ENCODE measurements at regions not wholly inside any gene's neighbourhood (a gene's known extent, or its start where the extent isn't known, plus 50 kb on each side); places are given as distances from the start of the nearest gene placed in this dataset.
"Not testable (repeated sequence)": the region's sequence is repeated elsewhere in the genome, so short reads cannot be mapped to it uniquely, and the experiment has no call there.

DNA sequence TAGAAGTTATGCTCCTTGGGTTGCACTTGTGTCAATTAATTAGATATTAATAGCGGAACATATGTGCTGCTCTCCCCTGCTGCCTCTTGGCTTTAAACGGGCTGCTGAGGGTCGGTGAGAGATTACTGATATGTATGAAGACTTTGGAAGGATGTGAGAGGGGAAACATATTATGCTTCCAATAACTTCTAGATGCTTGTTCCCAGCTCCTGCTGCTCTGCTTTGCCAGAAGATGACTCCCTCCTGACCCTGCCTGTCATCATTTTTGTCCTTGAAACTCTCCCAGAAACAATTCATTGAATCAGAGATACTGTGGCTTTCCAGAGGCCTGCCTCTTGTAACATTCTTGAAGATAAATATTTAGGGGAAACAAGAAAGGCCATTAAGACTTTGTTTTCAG lies 300.1 kb upstream of the STXBP6 start:
- Histone ChIP-seq H3K27me3 (ENCODE audit: control insufficient read depth, insufficient read depth, low read length) (no peaks in the 10 kb centered on the region), H3K9me3 (ENCODE audit: control insufficient read depth, insufficient read depth, low read length) (0 out of 2 replicates have a peak, but pooled peaks cover under 1% of the 10 kb centered on the region), H3K27ac (ENCODE audit: low read depth, low read length) (no peak overlapping the region), H3K36me3 (ENCODE audit: control insufficient read depth, insufficient read depth, low read length) (no peaks in the 10 kb centered on the region), H3K4me3 (ENCODE audit: low read depth, low read length) (no peak overlapping the region), H3K4me1 (ENCODE audit: control insufficient read depth, insufficient read depth, low read length) (no peaks in the 10 kb centered on the region), H3K9ac (ENCODE audit: low read depth, low read length) (no peak overlapping the region)

GRCh38 chr14:25349269-25349668 lies 299.3 kb upstream of the STXBP6 start:
- H3K36me3 ChIP-seq (ENCODE audit: control insufficient read depth, insufficient read depth, low read length) = no peaks in the 10 kb centered on the region
- no peak overlapping the region for H3K4me3 ChIP-seq (ENCODE audit: low read depth, low read length)
- no peaks in the 10 kb centered on the region for H3K4me1 ChIP-seq (ENCODE audit: control insufficient read depth, insufficient read depth, low read length)
- H3K9ac ChIP-seq (ENCODE audit: low read depth, low read length) = no peak overlapping the region
- peaks cover 6% of the 10 kb centered on the region; the same call in 1 of the 2 replicates for H3K9me3 ChIP-seq (ENCODE audit: control insufficient read depth, insufficient read depth, low read length)
- H3K27me3 ChIP-seq (ENCODE audit: control insufficient read depth, insufficient read depth, low read length) = no peaks in the 10 kb centered on the region
- no peak overlapping the region for H3K27ac ChIP-seq (ENCODE audit: low read depth, low read length)

GRCh38 chr14:25340882-25341281 lies 290.9 kb upstream of the STXBP6 start:
- Histone ChIP-seq H3K9me3 (ENCODE audit: control insufficient read depth, insufficient read depth, low read length) (peaks cover 24% of the 10 kb centered on the region), H3K9ac (ENCODE audit: low read depth, low read length) (no peak overlapping the region), H3K4me1 (ENCODE audit: control insufficient read depth, insufficient read depth, low read length) (no peaks in the 10 kb centered on the region), H3K36me3 (ENCODE audit: control insufficient read depth, insufficient read depth, low read length) (no peaks in the 10 kb centered on the region), H3K27ac (ENCODE audit: low read depth, low read length) (no peak overlapping the region), H3K4me3 (ENCODE audit: low read depth, low read length) (no peak overlapping the region), H3K27me3 (ENCODE audit: control insufficient read depth, insufficient read depth, low read length) (no peaks in the 10 kb centered on the region)

DNA sequence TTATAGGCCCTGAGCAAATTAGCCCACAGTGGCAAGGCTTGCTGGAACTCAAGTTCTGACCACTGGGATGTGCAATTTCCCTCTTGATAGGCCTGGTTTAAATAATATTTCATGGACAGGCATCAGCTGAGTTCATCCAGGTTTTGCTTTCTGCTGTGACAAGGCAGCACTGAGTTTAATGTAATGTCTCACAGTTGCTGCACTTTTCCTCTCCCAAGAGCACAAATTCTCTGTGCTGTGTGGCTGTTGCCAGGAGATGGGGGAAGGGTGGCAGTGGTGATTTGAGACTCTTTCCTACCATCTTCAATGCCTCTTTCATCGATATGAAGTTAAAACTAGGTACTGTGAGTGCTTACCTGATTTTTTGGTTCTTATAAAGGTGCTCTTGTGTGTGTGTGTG lies 272.8 kb upstream of the STXBP6 start:
- Histone ChIP-seq H3K9ac (ENCODE audit: low read depth, low read length) (no peak overlapping the region), H3K9me3 (ENCODE audit: control insufficient read depth, insufficient read depth, low read length) (no peaks in the 10 kb centered on the region), H3K27ac (ENCODE audit: low read depth, low read length) (no peak overlapping the region)

DNA sequence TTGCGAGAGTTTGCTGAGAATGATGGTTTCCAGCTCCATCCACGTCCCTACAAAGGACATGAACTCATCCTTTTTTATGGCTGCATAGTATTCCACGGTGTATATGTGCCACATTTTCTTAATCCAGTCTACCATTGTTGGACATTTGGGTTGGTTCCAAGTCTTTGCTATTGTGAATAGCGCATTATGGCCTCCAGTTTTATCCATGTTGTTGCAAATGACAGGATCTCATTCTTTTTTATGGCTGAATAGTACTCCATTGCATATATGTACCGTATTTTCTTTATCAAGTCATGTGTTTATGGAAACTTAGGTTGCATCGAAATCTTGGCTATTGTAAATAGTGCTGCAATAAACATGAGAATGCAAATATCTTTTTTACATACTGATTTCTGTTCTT lies 266.1 kb upstream of the STXBP6 start:
- H3K9ac ChIP-seq (ENCODE audit: low read depth, low read length); H3K36me3 ChIP-seq (ENCODE audit: control insufficient read depth, insufficient read depth, low read length); H3K4me1 ChIP-seq (ENCODE audit: control insufficient read depth, insufficient read depth, low read length); H3K4me3 ChIP-seq (ENCODE audit: low read depth, low read length); H3K27ac ChIP-seq (ENCODE audit: low read depth, low read length); H3K27me3 ChIP-seq (ENCODE audit: control insufficient read depth, insufficient read depth, low read length); H3K9me3 ChIP-seq (ENCODE audit: control insufficient read depth, insufficient read depth, low read length): not testable (repeated sequence)

More for the DNA sequence above, 272.8 kb upstream of the STXBP6 start:
- Histone ChIP-seq H3K36me3 (ENCODE audit: control insufficient read depth, insufficient read depth, low read length) (no peaks in the 10 kb centered on the region), H3K4me3 (ENCODE audit: low read depth, low read length) (no peak overlapping the region), H3K4me1 (ENCODE audit: control insufficient read depth, insufficient read depth, low read length) (no peaks in the 10 kb centered on the region), H3K27me3 (ENCODE audit: control insufficient read depth, insufficient read depth, low read length) (no peaks in the 10 kb centered on the region)

GRCh38 chr14:25308244-25308643 lies 258.3 kb upstream of the STXBP6 start:
- no peak overlapping the region for H3K9ac ChIP-seq (ENCODE audit: low read depth, low read length)
- no peaks in the 10 kb centered on the region for H3K27me3 ChIP-seq (ENCODE audit: control insufficient read depth, insufficient read depth, low read length)
- no peaks in the 10 kb centered on the region for H3K9me3 ChIP-seq (ENCODE audit: control insufficient read depth, insufficient read depth, low read length)
- H3K4me3 ChIP-seq (ENCODE audit: low read depth, low read length) = no peak overlapping the region
- H3K36me3 ChIP-seq (ENCODE audit: control insufficient read depth, insufficient read depth, low read length) = no peaks in the 10 kb centered on the region
- no peaks in the 10 kb centered on the region for H3K4me1 ChIP-seq (ENCODE audit: control insufficient read depth, insufficient read depth, low read length)
- H3K27ac ChIP-seq (ENCODE audit: low read depth, low read length) = no peak overlapping the region

GRCh38 chr14:25303934-25304333 lies 254.0 kb upstream of the STXBP6 start:
- no peak overlapping the region for H3K27ac ChIP-seq (ENCODE audit: low read depth, low read length)
- no peaks in the 10 kb centered on the region for H3K27me3 ChIP-seq (ENCODE audit: control insufficient read depth, insufficient read depth, low read length)
- H3K9me3 ChIP-seq (ENCODE audit: control insufficient read depth, insufficient read depth, low read length) = no peaks in the 10 kb centered on the region
- H3K4me1 ChIP-seq (ENCODE audit: control insufficient read depth, insufficient read depth, low read length) = no peaks in the 10 kb centered on the region
- H3K36me3 ChIP-seq (ENCODE audit: control insufficient read depth, insufficient read depth, low read length) = no peaks in the 10 kb centered on the region
- H3K9ac ChIP-seq (ENCODE audit: low read depth, low read length) = no peak overlapping the region
- no peak overlapping the region for H3K4me3 ChIP-seq (ENCODE audit: low read depth, low read length)

- Histone ChIP-seq H3K9me3 (ENCODE audit: control insufficient read depth, insufficient read depth, low read length) (no peaks in the 10 kb centered on the region), H3K27ac (ENCODE audit: low read depth, low read length) (no peak overlapping the region), H3K9ac (ENCODE audit: low read depth, low read length) (no peak overlapping the region)
These were observed 248.3 kb upstream of the STXBP6 start for GRCh38 chr14:25298238-25298637.

DNA sequence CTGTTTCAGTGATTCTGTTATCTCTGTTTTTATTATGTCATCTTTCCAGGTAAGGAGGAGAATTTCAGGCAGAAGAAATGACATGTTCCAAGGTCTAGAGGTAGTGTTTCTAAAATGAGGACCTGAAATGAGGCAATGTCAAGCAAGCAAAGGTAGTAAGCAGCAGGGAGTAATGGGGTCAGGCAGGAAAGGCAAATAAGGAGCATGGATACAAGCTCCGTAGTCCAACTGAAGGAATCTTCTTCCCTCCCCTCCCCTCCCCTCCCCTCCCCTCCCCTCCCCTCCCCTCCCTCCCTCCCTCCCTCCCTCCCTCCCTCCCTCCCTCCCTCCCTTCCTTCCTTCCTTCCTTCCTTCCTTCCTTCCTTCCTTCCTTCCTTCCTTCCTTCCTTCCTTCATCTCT lies 240.2 kb upstream of the STXBP6 start:
- not testable (repeated sequence) for H3K27me3 ChIP-seq (ENCODE audit: control insufficient read depth, insufficient read depth, low read length); H3K36me3 ChIP-seq (ENCODE audit: control insufficient read depth, insufficient read depth, low read length); H3K27ac ChIP-seq (ENCODE audit: low read depth, low read length); H3K4me3 ChIP-seq (ENCODE audit: low read depth, low read length); H3K4me1 ChIP-seq (ENCODE audit: control insufficient read depth, insufficient read depth, low read length); H3K9ac ChIP-seq (ENCODE audit: low read depth, low read length)
- H3K9me3 ChIP-seq (ENCODE audit: control insufficient read depth, insufficient read depth, low read length) = peaks cover 15% of the 10 kb centered on the region

More at GRCh38 chr14:25298238-25298637, 248.3 kb upstream of the STXBP6 start:
- Histone ChIP-seq H3K27me3 (ENCODE audit: control insufficient read depth, insufficient read depth, low read length) (no peaks in the 10 kb centered on the region), H3K4me1 (ENCODE audit: control insufficient read depth, insufficient read depth, low read length) (no peaks in the 10 kb centered on the region), H3K4me3 (ENCODE audit: low read depth, low read length) (no peak overlapping the region), H3K36me3 (ENCODE audit: control insufficient read depth, insufficient read depth, low read length) (no peaks in the 10 kb centered on the region)

DNA sequence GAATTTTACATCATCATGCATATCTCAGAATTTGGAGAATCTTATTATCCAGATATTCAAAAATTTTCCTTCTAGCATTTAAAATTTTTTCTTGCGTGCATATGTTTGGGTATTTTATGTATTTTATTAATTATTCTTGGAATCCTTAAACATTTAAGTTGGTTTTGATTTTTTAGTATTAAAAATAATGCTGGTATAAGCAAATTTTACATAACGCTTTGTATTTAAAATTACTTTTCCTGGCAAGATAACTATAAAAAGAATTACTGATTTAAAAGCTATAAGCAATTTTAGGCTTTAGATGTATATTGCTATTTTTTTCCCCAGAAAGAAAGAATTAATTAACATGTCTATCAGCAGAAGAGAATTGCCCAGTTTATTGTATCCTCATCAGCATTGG lies 224.6 kb upstream of the STXBP6 start:
- Histone ChIP-seq H3K36me3 (ENCODE audit: control insufficient read depth, insufficient read depth, low read length) (no peaks in the 10 kb centered on the region), H3K27ac (ENCODE audit: low read depth, low read length) (no peak overlapping the region), H3K27me3 (ENCODE audit: control insufficient read depth, insufficient read depth, low read length) (no peaks in the 10 kb centered on the region), H3K4me3 (ENCODE audit: low read depth, low read length) (no peak overlapping the region), H3K9me3 (ENCODE audit: control insufficient read depth, insufficient read depth, low read length) (no peaks in the 10 kb centered on the region), H3K9ac (ENCODE audit: low read depth, low read length) (no peak overlapping the region), H3K4me1 (ENCODE audit: control insufficient read depth, insufficient read depth, low read length) (no peaks in the 10 kb centered on the region)

- Histone ChIP-seq H3K9ac (ENCODE audit: low read depth, low read length) (no peak overlapping the region), H3K27ac (ENCODE audit: low read depth, low read length) (no peak overlapping the region), H3K36me3 (ENCODE audit: control insufficient read depth, insufficient read depth, low read length) (no peaks in the 10 kb centered on the region), H3K4me3 (ENCODE audit: low read depth, low read length) (no peak overlapping the region), H3K4me1 (ENCODE audit: control insufficient read depth, insufficient read depth, low read length) (no peaks in the 10 kb centered on the region), H3K9me3 (ENCODE audit: control insufficient read depth, insufficient read depth, low read length) (no peaks in the 10 kb centered on the region), H3K27me3 (ENCODE audit: control insufficient read depth, insufficient read depth, low read length) (no peaks in the 10 kb centered on the region)
These were observed 217.2 kb upstream of the STXBP6 start for GRCh38 chr14:25267186-25267585.

DNA sequence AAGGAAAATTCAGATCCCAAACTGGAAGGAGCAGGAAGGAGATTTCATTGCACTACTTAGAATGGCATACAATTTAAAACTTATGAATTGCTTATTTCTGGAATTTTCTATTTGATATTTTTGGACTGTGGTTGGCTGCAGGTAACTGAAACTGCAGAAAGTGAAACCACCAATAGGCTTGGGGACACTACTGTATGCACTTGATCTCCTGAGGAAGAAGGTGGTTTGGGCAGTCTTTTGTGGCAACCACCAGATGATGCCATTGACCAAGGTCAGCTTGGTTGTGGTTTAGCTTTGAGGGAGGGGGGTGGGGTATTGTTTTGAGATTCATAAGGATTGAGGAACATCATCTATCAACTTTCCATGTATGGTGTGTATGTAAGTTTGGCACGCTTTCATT lies 209.5 kb upstream of the STXBP6 start:
- H3K4me1 ChIP-seq (ENCODE audit: control insufficient read depth, insufficient read depth, low read length) = no peaks in the 10 kb centered on the region
- no peak overlapping the region for H3K9ac ChIP-seq (ENCODE audit: low read depth, low read length)
- no peaks in the 10 kb centered on the region for H3K36me3 ChIP-seq (ENCODE audit: control insufficient read depth, insufficient read depth, low read length)
- no peak overlapping the region for H3K27ac ChIP-seq (ENCODE audit: low read depth, low read length)
- no peaks in the 10 kb centered on the region for H3K9me3 ChIP-seq (ENCODE audit: control insufficient read depth, insufficient read depth, low read length)
- no peak overlapping the region for H3K4me3 ChIP-seq (ENCODE audit: low read depth, low read length)
- no peaks in the 10 kb centered on the region for H3K27me3 ChIP-seq (ENCODE audit: control insufficient read depth, insufficient read depth, low read length)

Data from HUES48 (cell line).